SW 1271 (cell line): ENCODE measurements at regions not wholly inside any gene's neighbourhood (a gene's known extent, or its start where the extent isn't known, plus 50 kb on each side); places are given as distances from the start of the nearest gene placed in this dataset.

Experiments
- DNase-seq, 2 experiments: peaks; one replicate each; lab custom pipeline; 2025; lab: John Stamatoyannopoulos, UW

- no peak for DNase-seq
Measured at GRCh38 chr5:3010953-3011763, 259.7 kb upstream of the IRX2 start.

- no peak for DNase-seq
Measured at GRCh38 chr5:3010301-3010952, 258.9 kb upstream of the IRX2 start.

GRCh38 chr5:3009605-3010004 lies 258.1 kb upstream of the IRX2 start:
- DNase-seq: no peak

GRCh38 chr5:3007577-3007976 lies 256.1 kb upstream of the IRX2 start:
- DNase-seq: no peak

- no peak for DNase-seq
Measured at GRCh38 chr5:3006961-3007551, 255.6 kb upstream of the IRX2 start.

- no peak for DNase-seq
Measured at GRCh38 chr5:3006526-3006925, 255.0 kb upstream of the IRX2 start.

GRCh38 chr5:3004361-3005080 lies 253.0 kb upstream of the IRX2 start:
- no peak for DNase-seq

- no peak for DNase-seq
Measured at GRCh38 chr5:3002230-3002629, 250.8 kb upstream of the IRX2 start.

GRCh38 chr5:3000631-3001030 lies 249.2 kb upstream of the IRX2 start:
- no peak for DNase-seq

- no peak for DNase-seq
Measured at GRCh38 chr5:2999926-3000325, 248.4 kb upstream of the IRX2 start.

- DNase-seq: no peak
Measured at GRCh38 chr5:2998106-2998505, 246.6 kb upstream of the IRX2 start.

GRCh38 chr5:2997179-2997578 lies 245.7 kb upstream of the IRX2 start:
- no peak for DNase-seq

- no peak for DNase-seq
Measured at GRCh38 chr5:2996687-2997086, 245.2 kb upstream of the IRX2 start.

GRCh38 chr5:2996248-2996647 lies 244.8 kb upstream of the IRX2 start:
- DNase-seq: no peak

- no peak for DNase-seq
Measured at GRCh38 chr5:2995667-2996066, 244.2 kb upstream of the IRX2 start.

GRCh38 chr5:2995035-2995434 lies 243.6 kb upstream of the IRX2 start:
- no peak for DNase-seq

GRCh38 chr5:2993771-2994170 lies 242.3 kb upstream of the IRX2 start:
- DNase-seq: no peak

GRCh38 chr5:2993301-2993700 lies 241.8 kb upstream of the IRX2 start:
- no peak for DNase-seq

- DNase-seq: no peak
Measured at GRCh38 chr5:2992806-2993205, 241.3 kb upstream of the IRX2 start.

GRCh38 chr5:2991884-2992283 lies 240.4 kb upstream of the IRX2 start:
- no peak for DNase-seq

- DNase-seq: no peak
Measured at GRCh38 chr5:2989517-2989916, 238.0 kb upstream of the IRX2 start.

- no peak for DNase-seq
Measured at GRCh38 chr5:2986301-2986700, 234.8 kb upstream of the IRX2 start.

GRCh38 chr5:2985718-2986117 lies 234.2 kb upstream of the IRX2 start:
- DNase-seq: no peak
